Keratinocyte (primary cell): ENCODE measurements at regions not wholly inside any gene's neighbourhood (a gene's known extent, or its start where the extent isn't known, plus 50 kb on each side); places are given as distances from the start of the nearest gene placed in this dataset.

Source experiments
- CTCF ChIP-seq, 3 experiments: IDR thresholded peaks in 1 of 3; conservative IDR thresholded peaks in 1 of 3; optimal IDR thresholded peaks in 1 of 3; 2 replicates in 2 of 3; 3 replicates in 1 of 3; pipeline versions ENCODE3 to v1.5.1; 2011; ENCODE audit warnings: low read length in 3 of 3, mild to moderate bottlenecking in 3 of 3, moderate library complexity in 2 of 3, control low read depth in 1 of 3, inconsistent platforms in 1 of 3; ENCODE audit not compliant: insufficient read depth in 2 of 3; ENCODE audit errors: extremely low read depth in 1 of 3
- EZH2 ChIP-seq: IDR thresholded peaks from one replicate; pipeline ENCODE4 v1.6.1; 2012; ENCODE audit warnings: inconsistent platforms, mild to moderate bottlenecking, low read length, moderate library complexity

GRCh38 chr3:152071924-152072323 is 196.8 kb upstream of the MBNL1 start:
- TF ChIP-seq CTCF (optimal IDR thresholded peaks at IDR 0.05 in 1 of 3, IDR thresholded peaks at IDR 0.05 in 1 of 3, conservative IDR thresholded peaks at IDR 0.05 in 1 of 3; ENCODE audit: extremely low read depth in 1 of 3, insufficient read depth in 2 of 3, low read length in 3 of 3) (peak; percentile 45 to 71 (median 55)), EZH2 (no peak)
